Astrocyte (in vitro differentiated cells and primary cell): ENCODE measurements at regions not wholly inside any gene's neighbourhood (a gene's known extent, or its start where the extent isn't known, plus 50 kb on each side); places are given as distances from the start of the nearest gene placed in this dataset.

ENCODE experiments used
- CTCF ChIP-seq: IDR thresholded peaks from 2 replicates; pipeline ENCODE4 v1.5.1; 2011; ENCODE audit warnings: low read depth, mild to moderate bottlenecking, inconsistent platforms, low read length, moderate library complexity; ENCODE audit not compliant: insufficient read depth
- EZH2 ChIP-seq: IDR thresholded peaks from 2 replicates; pipeline ENCODE4 v1.6.1; 2012; ENCODE audit warnings: mild to moderate bottlenecking, low read length, inconsistent platforms; ENCODE audit not compliant: insufficient read depth

GRCh38 chr3:82240322-82240721 lies 478.9 kb upstream of the GBE1 start:
- no peak for TF ChIP-seq CTCF
- TF ChIP-seq EZH2, result no peak
